ENCODE measurements at regions not wholly inside any gene's neighbourhood (a gene's known extent, or its start where the extent isn't known, plus 50 kb on each side); places are given as distances from the start of the nearest gene placed in this dataset.
A peak's percentile ranks its signal among the peaks of the same experiment; 100 is the strongest.

GRCh38 chr11:129302386-129303101 is 73.1 kb upstream of the BARX2 start:
- Histone ChIP-seq H3K27ac (ENCODE audit: low read depth in 1 of 3, low read length in 2 of 3) (no peak overlapping the region), H3K9me3 (ENCODE audit: control insufficient read depth in 2 of 2, insufficient read depth in 1 of 2, low read depth in 1 of 2, low read length in 1 of 2) (peaks cover 0 to 3% of the 10 kb centered on the region in 2 donors), H3K36me3 (ENCODE audit: control insufficient read depth in 3 of 3, insufficient read depth in 2 of 3, low read depth in 1 of 3, low read length in 3 of 3) (no peaks in the 10 kb centered on the region), H3K27me3 (ENCODE audit: control insufficient read depth in 3 of 3, insufficient read depth in 3 of 3, low read length in 3 of 3) (no peaks in the 10 kb centered on the region), H3K4me1 (ENCODE audit: control insufficient read depth in 3 of 3, insufficient read depth in 2 of 3, low read depth in 1 of 3, low read length in 2 of 3) (no peaks in the 10 kb centered on the region), H3K4me3 (ENCODE audit: low read depth in 1 of 3, low read length in 3 of 3) (no peak overlapping the region)
- FAIRE-seq, result no peak
- DNase-seq, result no peak
- WGBS, 3 donors, result 85 to 89% (median 89%) methylated on average over 6 of the region's 6 CpGs

- WGBS, 3 donors, result 80 to 82% (median 80%) methylated on average over 3 of the region's 3 CpGs
- FAIRE-seq, result no peak
- no peaks in the 10 kb centered on the region for H3K27me3 ChIP-seq (ENCODE audit: control insufficient read depth in 3 of 3, insufficient read depth in 3 of 3, low read length in 3 of 3)
- H3K4me1 ChIP-seq (ENCODE audit: control insufficient read depth in 3 of 3, insufficient read depth in 2 of 3, low read depth in 1 of 3, low read length in 2 of 3), result no peaks in the 10 kb centered on the region
- H3K4me3 ChIP-seq (ENCODE audit: low read depth in 1 of 3, low read length in 3 of 3), result no peak overlapping the region
- H3K9me3 ChIP-seq (ENCODE audit: control insufficient read depth in 2 of 2, insufficient read depth in 1 of 2, low read depth in 1 of 2, low read length in 1 of 2), result no peaks in the 10 kb centered on the region
- H3K27ac ChIP-seq (ENCODE audit: low read depth in 1 of 3, low read length in 2 of 3), result no peak overlapping the region
- H3K36me3 ChIP-seq (ENCODE audit: control insufficient read depth in 3 of 3, insufficient read depth in 2 of 3, low read depth in 1 of 3, low read length in 3 of 3), result no peaks in the 10 kb centered on the region
- DNase-seq, result no peak
Measured at GRCh38 chr11:129300099-129300498, 75.5 kb upstream of the BARX2 start.

GRCh38 chr11:129298988-129299387 is 76.7 kb upstream of the BARX2 start:
- no peaks in the 10 kb centered on the region for H3K9me3 ChIP-seq (ENCODE audit: control insufficient read depth in 2 of 2, insufficient read depth in 1 of 2, low read depth in 1 of 2, low read length in 1 of 2)
- no peaks in the 10 kb centered on the region for H3K36me3 ChIP-seq (ENCODE audit: control insufficient read depth in 3 of 3, insufficient read depth in 2 of 3, low read depth in 1 of 3, low read length in 3 of 3)
- H3K4me3 ChIP-seq (ENCODE audit: low read depth in 1 of 3, low read length in 3 of 3), result no peak overlapping the region
- H3K27ac ChIP-seq (ENCODE audit: low read depth in 1 of 3, low read length in 2 of 3), result no peak overlapping the region
- H3K27me3 ChIP-seq (ENCODE audit: control insufficient read depth in 3 of 3, insufficient read depth in 3 of 3, low read length in 3 of 3), result no peaks in the 10 kb centered on the region
- FAIRE-seq (no peak), DNase-seq (no peak)
- H3K4me1 ChIP-seq (ENCODE audit: control insufficient read depth in 3 of 3, insufficient read depth in 2 of 3, low read depth in 1 of 3, low read length in 2 of 3), result no peaks in the 10 kb centered on the region
- WGBS, 3 donors, result 81 to 88% (median 86%) methylated on average over 2 of the region's 2 CpGs

GRCh38 chr11:129295746-129296145 is 79.9 kb upstream of the BARX2 start:
- H3K27me3 ChIP-seq (ENCODE audit: control insufficient read depth in 3 of 3, insufficient read depth in 3 of 3, low read length in 3 of 3), result no peaks in the 10 kb centered on the region
- H3K9me3 ChIP-seq (ENCODE audit: control insufficient read depth in 2 of 2, insufficient read depth in 1 of 2, low read depth in 1 of 2, low read length in 1 of 2), result no peaks in the 10 kb centered on the region
- WGBS, 3 donors, result 85 to 97% (median 89%) methylated on average over 5 of the region's 5 CpGs
- no peak overlapping the region for H3K4me3 ChIP-seq (ENCODE audit: low read depth in 1 of 3, low read length in 3 of 3)
- no peaks in the 10 kb centered on the region for H3K4me1 ChIP-seq (ENCODE audit: control insufficient read depth in 3 of 3, insufficient read depth in 2 of 3, low read depth in 1 of 3, low read length in 2 of 3)
- H3K36me3 ChIP-seq (ENCODE audit: control insufficient read depth in 3 of 3, insufficient read depth in 2 of 3, low read depth in 1 of 3, low read length in 3 of 3), result no peaks in the 10 kb centered on the region
- FAIRE-seq (no peak), DNase-seq (no peak)
- H3K27ac ChIP-seq (ENCODE audit: low read depth in 1 of 3, low read length in 2 of 3), result no peak overlapping the region

- WGBS, 3 donors, result 15 to 57% (median 18%) methylated on average over 2 of the region's 2 CpGs
- no peaks in the 10 kb centered on the region for H3K36me3 ChIP-seq (ENCODE audit: control insufficient read depth in 3 of 3, insufficient read depth in 2 of 3, low read depth in 1 of 3, low read length in 3 of 3)
- DNase-seq (peak in 1 of 2 donors; percentile 29), FAIRE-seq (no peak)
- H3K9me3 ChIP-seq (ENCODE audit: control insufficient read depth in 2 of 2, insufficient read depth in 1 of 2, low read depth in 1 of 2, low read length in 1 of 2), result no peaks in the 10 kb centered on the region
- H3K4me3 ChIP-seq (ENCODE audit: low read depth in 1 of 3, low read length in 3 of 3), result no peak overlapping the region
- H3K27ac ChIP-seq (ENCODE audit: low read depth in 1 of 3, low read length in 2 of 3), result no peak overlapping the region
- no peaks in the 10 kb centered on the region for H3K4me1 ChIP-seq (ENCODE audit: control insufficient read depth in 3 of 3, insufficient read depth in 2 of 3, low read depth in 1 of 3, low read length in 2 of 3)
- no peaks in the 10 kb centered on the region for H3K27me3 ChIP-seq (ENCODE audit: control insufficient read depth in 3 of 3, insufficient read depth in 3 of 3, low read length in 3 of 3)
Measured at GRCh38 chr11:129292771-129293170, 82.9 kb upstream of the BARX2 start.

- DNase-seq (no peak), FAIRE-seq (no peak)
- no peak overlapping the region for H3K27ac ChIP-seq (ENCODE audit: low read depth in 1 of 3, low read length in 2 of 3)
- peaks cover 0 to 2% (median 0%) of the 10 kb centered on the region in 3 donors for H3K4me1 ChIP-seq (ENCODE audit: control insufficient read depth in 3 of 3, insufficient read depth in 2 of 3, low read depth in 1 of 3, low read length in 2 of 3)
- H3K27me3 ChIP-seq (ENCODE audit: control insufficient read depth in 3 of 3, insufficient read depth in 3 of 3, low read length in 3 of 3), result no peaks in the 10 kb centered on the region
- H3K4me3 ChIP-seq (ENCODE audit: low read depth in 1 of 3, low read length in 3 of 3), result no peak overlapping the region
- H3K9me3 ChIP-seq (ENCODE audit: control insufficient read depth in 2 of 2, insufficient read depth in 1 of 2, low read depth in 1 of 2, low read length in 1 of 2), result no peaks in the 10 kb centered on the region
- 95 to 97% (median 96%) methylated on average over 2 of the region's 2 CpGs for WGBS, 3 donors
- H3K36me3 ChIP-seq (ENCODE audit: control insufficient read depth in 3 of 3, insufficient read depth in 2 of 3, low read depth in 1 of 3, low read length in 3 of 3), result no peaks in the 10 kb centered on the region
Measured at GRCh38 chr11:129292092-129292491, 83.6 kb upstream of the BARX2 start.

- WGBS, 3 donors, result 76 to 97% (median 83%) methylated on average over 5 of the region's 5 CpGs
Measured at GRCh38 chr11:129291546-129291945, 84.1 kb upstream of the BARX2 start.

GRCh38 chr11:129290966-129291365 is 84.7 kb upstream of the BARX2 start:
- no peak for DNase-seq
- Histone ChIP-seq H3K27ac (ENCODE audit: low read depth in 1 of 3, low read length in 2 of 3) (no peak overlapping the region), H3K9me3 (ENCODE audit: control insufficient read depth in 2 of 2, insufficient read depth in 1 of 2, low read depth in 1 of 2, low read length in 1 of 2) (no peaks in the 10 kb centered on the region), H3K4me3 (ENCODE audit: low read depth in 1 of 3, low read length in 3 of 3) (no peak overlapping the region), H3K4me1 (ENCODE audit: control insufficient read depth in 3 of 3, insufficient read depth in 2 of 3, low read depth in 1 of 3, low read length in 2 of 3) (peaks cover 0 to 4% (median 0%) of the 10 kb centered on the region in 3 donors), H3K36me3 (ENCODE audit: control insufficient read depth in 3 of 3, insufficient read depth in 2 of 3, low read depth in 1 of 3, low read length in 3 of 3) (no peaks in the 10 kb centered on the region), H3K27me3 (ENCODE audit: control insufficient read depth in 3 of 3, insufficient read depth in 3 of 3, low read length in 3 of 3) (no peaks in the 10 kb centered on the region)
- WGBS, 3 donors, result 81 to 86% (median 84%) methylated on average over 7 of the region's 7 CpGs
- no peak for FAIRE-seq

More at GRCh38 chr11:129291546-129291945, 84.1 kb upstream of the BARX2 start:
- DNase-seq (no peak), FAIRE-seq (no peak)
- H3K27me3 ChIP-seq (ENCODE audit: control insufficient read depth in 3 of 3, insufficient read depth in 3 of 3, low read length in 3 of 3), result no peaks in the 10 kb centered on the region
- H3K27ac ChIP-seq (ENCODE audit: low read depth in 1 of 3, low read length in 2 of 3), result no peak overlapping the region
- H3K36me3 ChIP-seq (ENCODE audit: control insufficient read depth in 3 of 3, insufficient read depth in 2 of 3, low read depth in 1 of 3, low read length in 3 of 3), result no peaks in the 10 kb centered on the region
- H3K4me3 ChIP-seq (ENCODE audit: low read depth in 1 of 3, low read length in 3 of 3), result no peak overlapping the region
- H3K9me3 ChIP-seq (ENCODE audit: control insufficient read depth in 2 of 2, insufficient read depth in 1 of 2, low read depth in 1 of 2, low read length in 1 of 2), result no peaks in the 10 kb centered on the region
- peaks cover 0 to 4% (median 0%) of the 10 kb centered on the region in 3 donors for H3K4me1 ChIP-seq (ENCODE audit: control insufficient read depth in 3 of 3, insufficient read depth in 2 of 3, low read depth in 1 of 3, low read length in 2 of 3)
